SK-N-SH (cell line): ENCODE measurements at regions not wholly inside any gene's neighbourhood (a gene's known extent, or its start where the extent isn't known, plus 50 kb on each side); places are given as distances from the start of the nearest gene placed in this dataset.

Experiments used
- CTCF ChIA-PET: fragments of 300-600, 350-600 bp; formaldehyde crosslinking; extraction: SDS; loops from one replicate; lab custom pipeline; 2021; lab: Yijun Ruan, JAX
- POLR2A ChIA-PET: fragments of 350-600 bp; sonication (Branson Sonifier 250); formaldehyde crosslinking; extraction: SDS; loops from one replicate; lab custom pipeline; 2020; ENCODE audit warnings: antibody characterized with exemption, inconsistent platforms; lab: Yijun Ruan, JAX
- DNase-seq: peaks from one replicate; pipeline ENCODE4 v3.0.0; 2012
- H2AFZ ChIP-seq: fragments of 200-600 bp; sonication (generic); 2 replicates; pipeline ENCODE4 v1.8.1; 2016; ENCODE audit warnings: antibody characterized with exemption, mild to moderate bottlenecking, low read depth
- H3F3A ChIP-seq: fragments of 200-600 bp; sonication (generic); replicated peaks from 2 replicates; pipeline ENCODE3; 2016; ENCODE audit warnings: antibody characterized with exemption, mild to moderate bottlenecking; ENCODE audit not compliant: insufficient read depth
- H3K27ac ChIP-seq, 2 experiments: fragments of 200-500 bp in 1 of 2; fragments of 200-600 bp in 1 of 2; sonication (Bioruptor generic) in 1 of 2; sonication (generic), shearing (Covaris generic) in 1 of 2; 2 replicates each; pipeline versions ENCODE4 v1.5.1 to v1.6.1; 2014 to 2016; ENCODE audit warnings: low read depth in 2 of 2, inconsistent platforms in 1 of 2, low read length in 1 of 2, mild to moderate bottlenecking in 1 of 2, mixed read lengths in 1 of 2
- H3K27me3 ChIP-seq: fragments of 200-600 bp; sonication (generic), shearing (Covaris generic); 2 replicates; pipeline ENCODE4 v1.6.1; 2016; ENCODE audit warnings: mixed run types; ENCODE audit not compliant: insufficient read depth
- H3K36me3 ChIP-seq, 2 experiments: fragments of 200-500 bp in 1 of 2; fragments of 200-600 bp in 1 of 2; sonication (Bioruptor generic) in 1 of 2; sonication (generic) in 1 of 2; replicated peaks in 1 of 2; 2 replicates each; pipeline versions ENCODE3 to v1.5.1; 2014 to 2016; ENCODE audit warnings: low read length in 1 of 2, mild to moderate bottlenecking in 1 of 2; ENCODE audit not compliant: insufficient read depth in 2 of 2, control insufficient read depth in 1 of 2
- H3K4me1 ChIP-seq, 2 experiments: fragments of 200-500 bp in 1 of 2; fragments of 200-600 bp in 1 of 2; sonication (Bioruptor generic) in 1 of 2; sonication (generic), shearing (Covaris generic) in 1 of 2; 2 replicates each; pipeline versions ENCODE4 v1.5.1 to v1.6.1; 2014 to 2016; ENCODE audit warnings: low read depth in 1 of 2, low read length in 1 of 2, mixed run types in 1 of 2; ENCODE audit not compliant: insufficient read depth in 2 of 2, control insufficient read depth in 1 of 2
- H3K4me2 ChIP-seq: fragments of 200-600 bp; sonication (generic), shearing (Covaris generic); 2 replicates; pipeline ENCODE4 v1.6.1; 2017; ENCODE audit warnings: mixed run types
- H3K4me3 ChIP-seq, 2 experiments: fragments of 200-500 bp in 1 of 2; fragments of 200-600 bp in 1 of 2; sonication (Bioruptor generic) in 1 of 2; sonication (generic), shearing (Covaris generic) in 1 of 2; 2 replicates each; pipeline versions ENCODE4 v1.5.1 to v1.8.1; 2014 to 2016; ENCODE audit warnings: low read depth in 2 of 2, inconsistent platforms in 1 of 2, low read length in 1 of 2, mild to moderate bottlenecking in 1 of 2, mixed read lengths in 1 of 2, moderate library complexity in 1 of 2
- H3K79me2 ChIP-seq: fragments of 200-600 bp; sonication (generic); 2 replicates; pipeline ENCODE4 v1.8.1; 2017; ENCODE audit warnings: mild to moderate bottlenecking; ENCODE audit not compliant: insufficient read depth
- H3K9ac ChIP-seq: fragments of 200-600 bp; sonication (generic); 2 replicates; pipeline ENCODE4 v1.6.1; 2017; ENCODE audit warnings: mixed run types
- H3K9me2 ChIP-seq: fragments of 200-600 bp; sonication (generic); 2 replicates; pipeline ENCODE4 v1.6.1; 2017; ENCODE audit warnings: mixed run types
- H3K9me3 ChIP-seq: fragments of 200-600 bp; sonication (generic); 2 replicates; pipeline ENCODE4 v1.6.1; 2017; ENCODE audit warnings: mixed run types, mild to moderate bottlenecking, moderate library complexity
- H4K20me1 ChIP-seq: fragments of 200-600 bp; sonication (generic); 2 replicates; pipeline ENCODE4 v1.6.1; 2017; ENCODE audit warnings: mild to moderate bottlenecking, mixed run types; ENCODE audit not compliant: insufficient read depth
- ELF1 ChIP-seq: IDR thresholded peaks from 2 replicates; pipeline ENCODE4 v1.4.0; 2012
- EZH2phosphoT487 ChIP-seq: fragments of 200-600 bp; sonication (generic); IDR thresholded peaks from 2 replicates; pipeline ENCODE4 v1.6.1; 2017; ENCODE audit warnings: low read depth, mixed run types, mild to moderate bottlenecking, antibody characterized with exemption, moderate library complexity, borderline replicate concordance
- FOSL2 ChIP-seq: IDR thresholded peaks from 2 replicates; pipeline ENCODE4 v1.4.0; 2012; ENCODE audit warnings: low read depth, mild to moderate bottlenecking, moderate library complexity, borderline replicate concordance
- GABPA ChIP-seq: IDR thresholded peaks from 2 replicates; pipeline ENCODE4 v1.4.0; 2012; ENCODE audit warnings: low read depth, mild to moderate bottlenecking
- GATA2 ChIP-seq: sonication (generic); formaldehyde crosslinking; IDR thresholded peaks from 2 replicates; pipeline ENCODE4 v1.5.0; 2020; ENCODE audit warnings: mild to moderate bottlenecking, missing genetic modification reagents
- JUND ChIP-seq: IDR thresholded peaks from 2 replicates; pipeline ENCODE4 v1.4.0; 2012
- MXI1 ChIP-seq: IDR thresholded peaks from 2 replicates; pipeline ENCODE4 v1.6.1; 2012; ENCODE audit warnings: mild to moderate bottlenecking, low read depth, low read length, improper control_type of control experiment
- NFIC ChIP-seq: IDR thresholded peaks from 2 replicates; pipeline ENCODE4 v1.4.0; 2012; ENCODE audit warnings: borderline replicate concordance
- POLR2AphosphoS5 ChIP-seq: IDR thresholded peaks from 2 replicates; pipeline ENCODE4 v1.6.1; 2012; ENCODE audit warnings: low read depth, low read length
- RAD21 ChIP-seq: IDR thresholded peaks from 2 replicates; pipeline ENCODE4 v1.6.1; 2012; ENCODE audit warnings: mild to moderate bottlenecking, low read length
- RFX5 ChIP-seq: IDR thresholded peaks from 2 replicates; pipeline ENCODE4 v1.6.1; 2012; ENCODE audit warnings: mild to moderate bottlenecking, improper control_type of control experiment, low read length
- RXRA ChIP-seq: IDR thresholded peaks from 2 replicates; pipeline ENCODE4 v1.4.0; 2012; ENCODE audit warnings: low read depth, mild to moderate bottlenecking, borderline replicate concordance
- SIN3A ChIP-seq: IDR thresholded peaks from 2 replicates; pipeline ENCODE4 v1.6.1; 2012; ENCODE audit warnings: low read depth, mild to moderate bottlenecking, low read length, moderate library complexity, borderline replicate concordance
- TEAD4 ChIP-seq: IDR thresholded peaks from 2 replicates; pipeline ENCODE4 v1.4.0; 2012; ENCODE audit warnings: mild to moderate bottlenecking, borderline replicate concordance; ENCODE audit not compliant: insufficient read depth
- YY1 ChIP-seq: IDR thresholded peaks from 2 replicates; pipeline ENCODE4 v1.4.0; 2012; ENCODE audit warnings: low read depth, mild to moderate bottlenecking
- WGBS: methylation state at CpG from one replicate; pipeline ENCODE4 v1.1.6; 2017; ENCODE audit warnings: low lambda C conversion rate; 5-methylcytosine and 5-hydroxymethylcytosine counted together
- TF ChIP-seq, protein P1 (sequence below): IDR thresholded peaks from 2 replicates; pipeline ENCODE4; 2012
- TF ChIP-seq, protein P2 (sequence below): fragments of 200-600 bp; sonication (generic); IDR thresholded peaks from 2 replicates; pipeline ENCODE4 v1.6.1; 2017; ENCODE audit warnings: antibody characterized with exemption, mild to moderate bottlenecking, moderate library complexity
- TF ChIP-seq, protein P3 (sequence below): IDR thresholded peaks from 2 replicates; pipeline ENCODE4 v1.4.0; 2012; ENCODE audit warnings: low read depth, borderline replicate concordance
- TF ChIP-seq, protein P4 (sequence below): IDR thresholded peaks from 2 replicates; pipeline ENCODE4 v1.4.0; 2012; ENCODE audit warnings: low read depth

DNA sequence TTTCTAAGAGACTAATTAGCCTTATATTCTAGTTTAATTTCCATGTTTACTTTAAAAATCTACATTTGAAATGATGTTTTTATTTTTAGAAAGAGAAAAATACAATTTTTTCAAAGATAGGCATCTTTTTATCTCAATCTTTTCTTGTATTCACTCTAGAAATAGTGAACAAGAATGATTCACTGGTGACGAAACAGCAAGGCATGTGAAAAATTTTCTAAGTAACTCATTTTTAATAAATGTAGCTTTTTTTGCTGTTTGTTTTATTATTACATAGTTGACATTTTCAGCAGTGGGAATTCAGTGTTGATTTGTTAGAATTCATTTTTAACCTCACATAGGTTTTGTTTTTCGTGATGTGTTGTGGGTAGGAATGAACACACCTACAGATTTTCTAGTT lies 1226.4 kb downstream of the NSUN3 start:
- 27% methylated on average over 2 of the region's 2 CpGs for WGBS
- Histone ChIP-seq H3K4me3 (no peak overlapping the region), H3K9me2 (no peaks in the 10 kb centered on the region), H3K27me3 (no peaks in the 10 kb centered on the region), H3F3A (peaks cover 10% of the 10 kb centered on the region), H2AFZ (no peak overlapping the region), H3K4me1 (no peaks in the 10 kb centered on the region), H3K4me2 (no peak overlapping the region), H3K27ac (peak overlapping the region in 1 of 2 experiments; percentile 41; a peak in 2 of 4 replicates), H3K9ac (no peak overlapping the region), H3K79me2 (no peaks in the 10 kb centered on the region), H3K9me3 (no peaks in the 10 kb centered on the region), H3K36me3 (no peaks in the 10 kb centered on the region), H4K20me1 (no peaks in the 10 kb centered on the region)
- ChIA-PET CTCF (no interaction called here), POLR2A (no interaction called here)
- TF ChIP-seq JUND (peak; percentile 36), FOSL2 (peak; percentile 56; the same call in 1 of the 2 replicates), ELF1 (no peak), EZH2phosphoT487 (no peak)
- DNase-seq: no peak

DNA sequence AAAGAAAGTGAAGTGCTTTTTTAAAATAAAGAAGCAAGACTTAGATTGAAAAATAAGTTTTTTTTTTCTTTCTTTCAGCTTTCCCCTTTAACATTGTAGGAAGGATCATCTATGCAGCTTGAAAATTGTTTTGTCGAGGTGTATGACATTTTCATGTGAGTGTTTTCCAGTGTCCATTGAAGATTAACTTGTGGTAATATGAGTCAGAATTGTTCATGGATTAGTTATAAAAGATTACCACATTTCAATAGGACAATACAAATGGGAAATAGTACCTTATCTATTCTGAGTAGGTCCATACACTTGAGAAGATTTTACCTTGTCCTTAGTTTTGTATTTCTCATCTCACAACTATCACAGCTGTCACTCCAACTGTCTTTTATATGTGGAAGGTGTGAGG lies 1234.7 kb downstream of the NSUN3 start:
- Histone ChIP-seq H3K9ac (no peak overlapping the region), H3K27ac (no peak overlapping the region), H3K36me3 (no peaks in the 10 kb centered on the region), H3K9me3 (no peaks in the 10 kb centered on the region), H3F3A (no peaks in the 10 kb centered on the region), H3K27me3 (no peaks in the 10 kb centered on the region), H3K4me1 (no peaks in the 10 kb centered on the region), H3K79me2 (no peaks in the 10 kb centered on the region), H3K4me3 (no peak overlapping the region), H3K9me2 (no peaks in the 10 kb centered on the region), H2AFZ (no peak overlapping the region), H4K20me1 (no peaks in the 10 kb centered on the region), H3K4me2 (no peak overlapping the region)
- no peak for DNase-seq
- 24% methylated on average over 1 of the region's 1 CpG for WGBS
- TF ChIP-seq MXI1: no peak
- TF ChIP-seq, protein P1, sequence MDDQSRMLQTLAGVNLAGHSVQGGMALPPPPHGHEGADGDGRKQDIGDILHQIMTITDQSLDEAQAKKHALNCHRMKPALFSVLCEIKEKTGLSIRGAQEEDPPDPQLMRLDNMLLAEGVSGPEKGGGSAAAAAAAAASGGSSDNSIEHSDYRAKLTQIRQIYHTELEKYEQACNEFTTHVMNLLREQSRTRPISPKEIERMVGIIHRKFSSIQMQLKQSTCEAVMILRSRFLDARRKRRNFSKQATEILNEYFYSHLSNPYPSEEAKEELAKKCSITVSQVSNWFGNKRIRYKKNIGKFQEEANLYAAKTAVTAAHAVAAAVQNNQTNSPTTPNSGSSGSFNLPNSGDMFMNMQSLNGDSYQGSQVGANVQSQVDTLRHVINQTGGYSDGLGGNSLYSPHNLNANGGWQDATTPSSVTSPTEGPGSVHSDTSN: no peak
- TF ChIP-seq, protein P2, sequence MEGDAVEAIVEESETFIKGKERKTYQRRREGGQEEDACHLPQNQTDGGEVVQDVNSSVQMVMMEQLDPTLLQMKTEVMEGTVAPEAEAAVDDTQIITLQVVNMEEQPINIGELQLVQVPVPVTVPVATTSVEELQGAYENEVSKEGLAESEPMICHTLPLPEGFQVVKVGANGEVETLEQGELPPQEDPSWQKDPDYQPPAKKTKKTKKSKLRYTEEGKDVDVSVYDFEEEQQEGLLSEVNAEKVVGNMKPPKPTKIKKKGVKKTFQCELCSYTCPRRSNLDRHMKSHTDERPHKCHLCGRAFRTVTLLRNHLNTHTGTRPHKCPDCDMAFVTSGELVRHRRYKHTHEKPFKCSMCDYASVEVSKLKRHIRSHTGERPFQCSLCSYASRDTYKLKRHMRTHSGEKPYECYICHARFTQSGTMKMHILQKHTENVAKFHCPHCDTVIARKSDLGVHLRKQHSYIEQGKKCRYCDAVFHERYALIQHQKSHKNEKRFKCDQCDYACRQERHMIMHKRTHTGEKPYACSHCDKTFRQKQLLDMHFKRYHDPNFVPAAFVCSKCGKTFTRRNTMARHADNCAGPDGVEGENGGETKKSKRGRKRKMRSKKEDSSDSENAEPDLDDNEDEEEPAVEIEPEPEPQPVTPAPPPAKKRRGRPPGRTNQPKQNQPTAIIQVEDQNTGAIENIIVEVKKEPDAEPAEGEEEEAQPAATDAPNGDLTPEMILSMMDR: no peak
- TF ChIP-seq RAD21: no peak
- TF ChIP-seq NFIC: no peak
- TF ChIP-seq, protein P3, sequence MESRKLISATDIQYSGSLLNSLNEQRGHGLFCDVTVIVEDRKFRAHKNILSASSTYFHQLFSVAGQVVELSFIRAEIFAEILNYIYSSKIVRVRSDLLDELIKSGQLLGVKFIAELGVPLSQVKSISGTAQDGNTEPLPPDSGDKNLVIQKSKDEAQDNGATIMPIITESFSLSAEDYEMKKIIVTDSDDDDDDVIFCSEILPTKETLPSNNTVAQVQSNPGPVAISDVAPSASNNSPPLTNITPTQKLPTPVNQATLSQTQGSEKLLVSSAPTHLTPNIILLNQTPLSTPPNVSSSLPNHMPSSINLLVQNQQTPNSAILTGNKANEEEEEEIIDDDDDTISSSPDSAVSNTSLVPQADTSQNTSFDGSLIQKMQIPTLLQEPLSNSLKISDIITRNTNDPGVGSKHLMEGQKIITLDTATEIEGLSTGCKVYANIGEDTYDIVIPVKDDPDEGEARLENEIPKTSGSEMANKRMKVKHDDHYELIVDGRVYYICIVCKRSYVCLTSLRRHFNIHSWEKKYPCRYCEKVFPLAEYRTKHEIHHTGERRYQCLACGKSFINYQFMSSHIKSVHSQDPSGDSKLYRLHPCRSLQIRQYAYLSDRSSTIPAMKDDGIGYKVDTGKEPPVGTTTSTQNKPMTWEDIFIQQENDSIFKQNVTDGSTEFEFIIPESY: no peak
- TF ChIP-seq, protein P4, sequence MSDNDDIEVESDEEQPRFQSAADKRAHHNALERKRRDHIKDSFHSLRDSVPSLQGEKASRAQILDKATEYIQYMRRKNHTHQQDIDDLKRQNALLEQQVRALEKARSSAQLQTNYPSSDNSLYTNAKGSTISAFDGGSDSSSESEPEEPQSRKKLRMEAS: no peak
- no peak for TF ChIP-seq SIN3A
- no peak for TF ChIP-seq POLR2AphosphoS5
- no peak for TF ChIP-seq TEAD4
- TF ChIP-seq RXRA: no peak
- no peak for TF ChIP-seq GATA2 (CRISPR knock-in tag)
- TF ChIP-seq YY1: no peak
- TF ChIP-seq RFX5: no peak
- TF ChIP-seq ELF1: no peak
- no peak for TF ChIP-seq GABPA
- ChIA-PET CTCF (no interaction called here), POLR2A (no interaction called here)
